HG03378 (cell line): ENCODE measurements at regions not wholly inside any gene's neighbourhood (a gene's known extent, or its start where the extent isn't known, plus 50 kb on each side); places are given as distances from the start of the nearest gene placed in this dataset.
"Not testable (repeated sequence)": the region's sequence is repeated elsewhere in the genome, so short reads cannot be mapped to it uniquely, and the experiment has no call there.

Source experiments
- ATAC-seq: cut with Tn5 transposase; IDR thresholded peaks from one replicate; pipeline ENCODE4 v1.9.1; 2021; ENCODE audit warnings: mild to moderate bottlenecking, moderate library complexity; ENCODE audit not compliant: unreplicated experiment

GRCh38 chr9:29188771-29189170 lies 1615.5 kb upstream of the C9orf72 start:
- not testable (repeated sequence) for ATAC-seq

GRCh38 chr9:29189221-29189620 lies 1615.9 kb upstream of the C9orf72 start:
- not testable (repeated sequence) for ATAC-seq

GRCh38 chr9:29198861-29199260 lies 1625.6 kb upstream of the C9orf72 start:
- no peak for ATAC-seq

- ATAC-seq: no peak
Measured at GRCh38 chr9:29199975-29200374, 1626.7 kb upstream of the C9orf72 start.

GRCh38 chr9:29200650-29201049 lies 1627.4 kb upstream of the C9orf72 start:
- ATAC-seq: no peak

GRCh38 chr9:29203244-29203930 lies 1630.1 kb upstream of the C9orf72 start:
- ATAC-seq: no peak

- ATAC-seq: no peak
Measured at GRCh38 chr9:29208670-29209069, 1635.4 kb upstream of the C9orf72 start.

- no peak for ATAC-seq
Measured at GRCh38 chr9:29209748-29210291, 1636.5 kb upstream of the C9orf72 start.

- ATAC-seq: no peak
Measured at GRCh38 chr9:29211003-29211579, 1637.8 kb upstream of the C9orf72 start.

GRCh38 chr9:29211580-29212396 lies 1638.5 kb upstream of the C9orf72 start:
- peak; percentile 63 for ATAC-seq

GRCh38 chr9:29212397-29213387 lies 1639.4 kb upstream of the C9orf72 start:
- ATAC-seq: no peak

- ATAC-seq: no peak
Measured at GRCh38 chr9:29213417-29214153, 1640.3 kb upstream of the C9orf72 start, which contains the start of gene LINGO2. LINGO2 (minus strand) TSS chr9:29213601.

- no peak for ATAC-seq
Measured at GRCh38 chr9:29214154-29214689, 1640.9 kb upstream of the C9orf72 start.

- ATAC-seq: no peak
Measured at GRCh38 chr9:29214690-29215253, 1641.5 kb upstream of the C9orf72 start.

GRCh38 chr9:29217966-29218365 lies 1644.7 kb upstream of the C9orf72 start:
- ATAC-seq: no peak

- no peak for ATAC-seq
Measured at GRCh38 chr9:29220596-29221251, 1647.4 kb upstream of the C9orf72 start.

- no peak for ATAC-seq
Measured at GRCh38 chr9:29228558-29228957, 1655.3 kb upstream of the C9orf72 start.

- no peak for ATAC-seq
Measured at GRCh38 chr9:29230931-29231330, 1657.7 kb upstream of the C9orf72 start.

- no peak for ATAC-seq
Measured at GRCh38 chr9:29233193-29233592, 1659.9 kb upstream of the C9orf72 start.
